ENCODE measurements at regions not wholly inside any gene's neighbourhood (a gene's known extent, or its start where the extent isn't known, plus 50 kb on each side); places are given as distances from the start of the nearest gene placed in this dataset.

- no peak for ATAC-seq
- POLR2A ChIA-PET: no interaction called here
- no peak for TF ChIP-seq TCF7L2 (IDR thresholded peaks at IDR 0.05; ENCODE audit: borderline replicate concordance, extremely low read depth, insufficient read depth, insufficient read length)
- no peak for TF ChIP-seq EZH2phosphoT487 (IDR thresholded peaks at IDR 0.05; ENCODE audit: borderline replicate concordance)
- TF ChIP-seq MAX (IDR thresholded peaks at IDR 0.05): no peak
- no peak for TF ChIP-seq CTCF (IDR thresholded peaks at IDR 0.05 in 2 of 3, conservative IDR thresholded peaks at IDR 0.05 in 1 of 3; ENCODE audit: borderline replicate concordance in 1 of 3, insufficient read depth in 1 of 3, low read depth in 2 of 3, low read length in 2 of 3)
- no peak for TF ChIP-seq CEBPB (IDR thresholded peaks at IDR 0.05; ENCODE audit: low read depth)
- no peak for TF ChIP-seq RAD21 (IDR thresholded peaks at IDR 0.05; ENCODE audit: low read depth)
- TF ChIP-seq EGR1 (IDR thresholded peaks at IDR 0.05; ENCODE audit: low read depth): no peak
- TF ChIP-seq REST (IDR thresholded peaks at IDR 0.05; ENCODE audit: low read depth): no peak
- TF ChIP-seq POLR2AphosphoS5 (IDR thresholded peaks at IDR 0.05; ENCODE audit: low read depth, low read length): no peak
- no peak for TF ChIP-seq JUND (IDR thresholded peaks at IDR 0.05)
- TF ChIP-seq ELF1 (IDR thresholded peaks at IDR 0.05; ENCODE audit: borderline replicate concordance, low read depth): no peak
Measured at GRCh38 chr2:7905756-7906155, 776.1 kb upstream of the ID2 start.

More at GRCh38 chr2:7905756-7906155, 776.1 kb upstream of the ID2 start:
- Histone ChIP-seq H3K4me3 (replicated peaks in 1 of 2; ENCODE audit: low read depth in 1 of 2, low read length in 2 of 2) (no peak overlapping the region), H3K9ac (ENCODE audit: low read length) (no peak overlapping the region), H4K20me1 (ENCODE audit: insufficient read depth) (no peaks in the 10 kb centered on the region), H3K36me3 (ENCODE audit: control insufficient read depth in 1 of 2, insufficient read depth in 2 of 2, low read length in 2 of 2) (no peaks in the 10 kb centered on the region), H2AFZ (ENCODE audit: low read depth, low read length, poor library complexity, severe bottlenecking) (no peak overlapping the region), H3K4me2 (ENCODE audit: low read length) (no peak overlapping the region), H3K9me3 (ENCODE audit: control insufficient read depth in 1 of 2, insufficient read depth in 1 of 2, low read depth in 1 of 2, low read length in 2 of 2) (no peaks in the 10 kb centered on the region), H3K27me3 (ENCODE audit: insufficient read depth, low read length) (0 out of 2 replicates have a peak, but pooled peaks cover 4% of the 10 kb centered on the region), H3K27ac (ENCODE audit: low read depth, low read length) (no peak overlapping the region), H3K79me2 (ENCODE audit: insufficient read depth, low read length) (no peaks in the 10 kb centered on the region), H3K4me1 (ENCODE audit: control insufficient read depth in 1 of 2, insufficient read depth in 2 of 2, low read length in 2 of 2) (no peaks in the 10 kb centered on the region), H3K9me2 (ENCODE audit: insufficient read depth) (no peaks in the 10 kb centered on the region)
- intact Hi-C loops (cut with micrococcal nuclease): no loop called here
- CTCF ChIA-PET: no interaction called here
- BruUV-seq (replicated peaks): no TSS peak
- no peak for DNase-seq (ENCODE audit: low read depth, low spot score)
- RAD21 ChIA-PET (ENCODE audit: low non-redundant PET in 1 of 2, low total read pairs in 2 of 2, uncharacterized antibody in 2 of 2, unreplicated experiment in 2 of 2): no interaction called here
